ENCODE measurements at regions not wholly inside any gene's neighbourhood (a gene's known extent, or its start where the extent isn't known, plus 50 kb on each side); places are given as distances from the start of the nearest gene placed in this dataset.

- TF ChIP-seq, protein P1, sequence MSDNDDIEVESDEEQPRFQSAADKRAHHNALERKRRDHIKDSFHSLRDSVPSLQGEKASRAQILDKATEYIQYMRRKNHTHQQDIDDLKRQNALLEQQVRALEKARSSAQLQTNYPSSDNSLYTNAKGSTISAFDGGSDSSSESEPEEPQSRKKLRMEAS (CRISPR knock-in tag; IDR thresholded peaks at IDR 0.05): no peak
- TF ChIP-seq CTCF (IDR thresholded peaks at IDR 0.05) (no peak), PRDM15 (CRISPR knock-in tag; IDR thresholded peaks at IDR 0.05) (no peak), NR2C2 (CRISPR knock-in tag; IDR thresholded peaks at IDR 0.05) (no peak), SP1 (CRISPR knock-in tag; conservative IDR thresholded peaks at IDR 0.05) (no peak), ARID4B (CRISPR knock-in tag; IDR thresholded peaks at IDR 0.05; ENCODE audit: borderline replicate concordance) (no peak)
These were observed 99.4 kb upstream of the DRD2 start for GRCh38 chr11:113574586-113574985.
